Astrocyte of the cerebellum (primary cell): ENCODE measurements at regions not wholly inside any gene's neighbourhood (a gene's known extent, or its start where the extent isn't known, plus 50 kb on each side); places are given as distances from the start of the nearest gene placed in this dataset.

ENCODE experiments used
- DNase-seq: peaks from one replicate; pipeline ENCODE4 v3.0.0-alpha.2; 2011; ENCODE audit warnings: low read depth
- H3K4me3 ChIP-seq: 2 replicates; pipeline ENCODE4 v1.5.1; 2011; ENCODE audit warnings: mild to moderate bottlenecking, low read depth, low read length, moderate library complexity
- CTCF ChIP-seq: IDR thresholded peaks from 2 replicates; pipeline ENCODE4 v1.5.1; 2012; ENCODE audit warnings: low read length, low read depth, moderate library complexity, mild to moderate bottlenecking; ENCODE audit errors: missing control alignments
- in situ Hi-C: cut with HindIII; loops from 2 replicates; pipeline ENCODE4 v1.10.0; 2017; ENCODE audit warnings: low sequenced_read_pairs

GRCh38 chr2:166671801-166672200 lies 177.8 kb upstream of the SCN7A start:
- no peak for TF ChIP-seq CTCF
- in situ Hi-C loops = no loop called here
- no peak for DNase-seq
- H3K4me3 ChIP-seq = no peak overlapping the region

GRCh38 chr2:166671235-166671634 lies 177.2 kb upstream of the SCN7A start:
- DNase-seq = peak; percentile 18

GRCh38 chr2:166665991-166666940 lies 172.2 kb upstream of the SCN7A start:
- no peak for TF ChIP-seq CTCF
- in situ Hi-C loops = no loop called here
- peak; percentile 86 for DNase-seq
- no peak overlapping the region for H3K4me3 ChIP-seq

More at GRCh38 chr2:166671235-166671634, 177.2 kb upstream of the SCN7A start:
- H3K4me3 ChIP-seq = no peak overlapping the region
- TF ChIP-seq CTCF = no peak
- in situ Hi-C loops = no loop called here

- no peak for TF ChIP-seq CTCF
- no peak for DNase-seq
- in situ Hi-C loops = no loop called here
- no peak overlapping the region for H3K4me3 ChIP-seq
These were observed 167.8 kb upstream of the SCN7A start for GRCh38 chr2:166661824-166662223.

- TF ChIP-seq CTCF = no peak
These were observed 167.3 kb upstream of the SCN7A start for GRCh38 chr2:166661391-166661790.

GRCh38 chr2:166658901-166659300 lies 164.9 kb upstream of the SCN7A start:
- in situ Hi-C loops = no loop called here
- no peak overlapping the region for H3K4me3 ChIP-seq
- TF ChIP-seq CTCF = no peak
- DNase-seq = no peak

More at GRCh38 chr2:166661391-166661790, 167.3 kb upstream of the SCN7A start:
- in situ Hi-C loops = no loop called here
- H3K4me3 ChIP-seq = no peak overlapping the region
- no peak for DNase-seq
